ENCODE measurements at regions not wholly inside any gene's neighbourhood (a gene's known extent, or its start where the extent isn't known, plus 50 kb on each side); places are given as distances from the start of the nearest gene placed in this dataset.

DNA sequence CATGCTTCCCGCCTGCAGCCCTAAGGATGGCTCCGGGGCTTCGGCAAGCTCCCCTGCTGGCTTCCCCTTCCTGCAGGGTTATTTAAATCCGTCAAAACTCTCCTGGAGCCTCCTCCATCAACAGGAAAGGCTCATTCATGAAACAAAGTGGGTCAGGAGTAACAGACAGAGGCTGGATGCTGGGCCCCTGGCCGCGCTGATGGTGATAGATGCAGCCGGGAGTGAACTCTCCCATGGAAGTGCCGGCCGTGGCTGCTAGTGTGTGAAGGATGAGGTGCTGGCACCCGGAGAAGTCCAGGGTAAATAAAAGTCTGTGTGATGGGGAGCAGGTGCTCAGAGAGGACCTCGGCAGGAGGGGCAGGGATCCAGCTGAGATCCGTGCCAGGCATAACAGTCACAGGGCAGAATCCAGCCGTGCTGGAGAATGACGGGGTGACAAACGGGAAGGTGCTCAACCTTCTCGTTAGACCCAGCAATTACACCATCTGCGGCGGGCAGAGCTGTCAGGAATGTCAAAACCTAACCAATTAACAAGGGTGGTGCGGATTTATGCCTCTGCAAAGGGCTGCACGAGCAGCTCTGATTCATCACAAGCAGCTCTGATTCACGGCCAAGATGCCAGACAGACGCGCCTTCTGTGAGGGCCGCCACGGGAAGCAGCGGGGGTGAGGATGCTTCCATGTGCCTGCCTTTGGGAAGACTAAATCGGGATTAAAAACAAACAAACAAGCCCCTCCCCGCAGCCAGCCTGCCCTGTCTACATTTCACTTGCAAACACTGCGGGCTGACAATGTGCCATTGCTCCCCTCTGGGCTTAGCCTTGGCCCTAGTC is 55.6 kb downstream of the SYNE3 start:
- TF ChIP-seq, protein P1, sequence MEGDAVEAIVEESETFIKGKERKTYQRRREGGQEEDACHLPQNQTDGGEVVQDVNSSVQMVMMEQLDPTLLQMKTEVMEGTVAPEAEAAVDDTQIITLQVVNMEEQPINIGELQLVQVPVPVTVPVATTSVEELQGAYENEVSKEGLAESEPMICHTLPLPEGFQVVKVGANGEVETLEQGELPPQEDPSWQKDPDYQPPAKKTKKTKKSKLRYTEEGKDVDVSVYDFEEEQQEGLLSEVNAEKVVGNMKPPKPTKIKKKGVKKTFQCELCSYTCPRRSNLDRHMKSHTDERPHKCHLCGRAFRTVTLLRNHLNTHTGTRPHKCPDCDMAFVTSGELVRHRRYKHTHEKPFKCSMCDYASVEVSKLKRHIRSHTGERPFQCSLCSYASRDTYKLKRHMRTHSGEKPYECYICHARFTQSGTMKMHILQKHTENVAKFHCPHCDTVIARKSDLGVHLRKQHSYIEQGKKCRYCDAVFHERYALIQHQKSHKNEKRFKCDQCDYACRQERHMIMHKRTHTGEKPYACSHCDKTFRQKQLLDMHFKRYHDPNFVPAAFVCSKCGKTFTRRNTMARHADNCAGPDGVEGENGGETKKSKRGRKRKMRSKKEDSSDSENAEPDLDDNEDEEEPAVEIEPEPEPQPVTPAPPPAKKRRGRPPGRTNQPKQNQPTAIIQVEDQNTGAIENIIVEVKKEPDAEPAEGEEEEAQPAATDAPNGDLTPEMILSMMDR (IDR thresholded peaks at IDR 0.05; ENCODE audit: insufficient read depth, low read length, poor library complexity, severe bottlenecking), result no peak
- TF ChIP-seq EZH2phosphoT487 (conservative IDR thresholded peaks at IDR 0.05; ENCODE audit: low read length), result no peak
